Gastrocnemius medialis (tissue), 4 donors: ENCODE measurements at regions not wholly inside any gene's neighbourhood (a gene's known extent, or its start where the extent isn't known, plus 50 kb on each side); places are given as distances from the start of the nearest gene placed in this dataset.

Experiments
- POLR2A ChIP-seq, 2 donors: fragments of 450-650 bp; IDR thresholded peaks; one replicate each; pipeline ENCODE4 v1.6.1; 2017; ENCODE audit warnings: antibody characterized with exemption in 2 of 2, mild to moderate bottlenecking in 2 of 2, moderate library complexity in 2 of 2
- TF ChIP-seq, protein P1 (sequence below), 5 experiments: fragments of 450-650 bp in 3 of 5; fragments of 200-600 bp in 2 of 5; sonication (generic) in 2 of 5; IDR thresholded peaks in 4 of 5; conservative IDR thresholded peaks in 1 of 5; 1 replicate in 4 of 5; 2 replicates in 1 of 5; pipeline ENCODE4 v1.5.1; 2016 to 2019; ENCODE audit warnings: antibody characterized with exemption in 5 of 5, mild to moderate bottlenecking in 3 of 5, moderate library complexity in 3 of 5

DNA sequence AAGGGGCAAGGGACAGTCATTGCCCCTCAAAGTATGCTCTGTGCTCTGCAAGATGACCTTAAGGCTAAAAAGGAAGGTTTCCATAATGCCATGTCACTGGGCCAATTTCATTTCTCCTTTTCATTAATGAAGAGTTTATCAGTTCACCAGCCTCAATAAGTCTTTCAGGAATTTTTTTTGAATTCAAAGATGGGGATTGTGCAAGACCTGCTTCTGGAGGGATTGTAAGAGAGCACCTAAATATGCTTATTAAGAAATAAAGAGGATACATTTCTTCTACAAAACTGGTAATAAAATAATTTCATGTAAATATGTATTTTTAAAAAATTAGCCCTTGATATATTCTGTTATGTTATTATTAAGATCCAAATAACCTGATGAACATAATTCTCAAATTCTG, 86.8 kb upstream of the RGS4 start:
- TF ChIP-seq, protein P1, sequence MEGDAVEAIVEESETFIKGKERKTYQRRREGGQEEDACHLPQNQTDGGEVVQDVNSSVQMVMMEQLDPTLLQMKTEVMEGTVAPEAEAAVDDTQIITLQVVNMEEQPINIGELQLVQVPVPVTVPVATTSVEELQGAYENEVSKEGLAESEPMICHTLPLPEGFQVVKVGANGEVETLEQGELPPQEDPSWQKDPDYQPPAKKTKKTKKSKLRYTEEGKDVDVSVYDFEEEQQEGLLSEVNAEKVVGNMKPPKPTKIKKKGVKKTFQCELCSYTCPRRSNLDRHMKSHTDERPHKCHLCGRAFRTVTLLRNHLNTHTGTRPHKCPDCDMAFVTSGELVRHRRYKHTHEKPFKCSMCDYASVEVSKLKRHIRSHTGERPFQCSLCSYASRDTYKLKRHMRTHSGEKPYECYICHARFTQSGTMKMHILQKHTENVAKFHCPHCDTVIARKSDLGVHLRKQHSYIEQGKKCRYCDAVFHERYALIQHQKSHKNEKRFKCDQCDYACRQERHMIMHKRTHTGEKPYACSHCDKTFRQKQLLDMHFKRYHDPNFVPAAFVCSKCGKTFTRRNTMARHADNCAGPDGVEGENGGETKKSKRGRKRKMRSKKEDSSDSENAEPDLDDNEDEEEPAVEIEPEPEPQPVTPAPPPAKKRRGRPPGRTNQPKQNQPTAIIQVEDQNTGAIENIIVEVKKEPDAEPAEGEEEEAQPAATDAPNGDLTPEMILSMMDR (IDR thresholded peaks at IDR 0.05 in 4 of 5, conservative IDR thresholded peaks at IDR 0.05 in 1 of 5), result no peak
- TF ChIP-seq POLR2A (IDR thresholded peaks at IDR 0.05), result no peak
